ENCODE measurements at regions not wholly inside any gene's neighbourhood (a gene's known extent, or its start where the extent isn't known, plus 50 kb on each side); places are given as distances from the start of the nearest gene placed in this dataset.

GRCh38 chrX:44744799-44745198 lies 99.0 kb upstream of the DUSP21 start:
- no peak for TF ChIP-seq POLR2A (IDR thresholded peaks at IDR 0.05)
- TF ChIP-seq, protein P1, sequence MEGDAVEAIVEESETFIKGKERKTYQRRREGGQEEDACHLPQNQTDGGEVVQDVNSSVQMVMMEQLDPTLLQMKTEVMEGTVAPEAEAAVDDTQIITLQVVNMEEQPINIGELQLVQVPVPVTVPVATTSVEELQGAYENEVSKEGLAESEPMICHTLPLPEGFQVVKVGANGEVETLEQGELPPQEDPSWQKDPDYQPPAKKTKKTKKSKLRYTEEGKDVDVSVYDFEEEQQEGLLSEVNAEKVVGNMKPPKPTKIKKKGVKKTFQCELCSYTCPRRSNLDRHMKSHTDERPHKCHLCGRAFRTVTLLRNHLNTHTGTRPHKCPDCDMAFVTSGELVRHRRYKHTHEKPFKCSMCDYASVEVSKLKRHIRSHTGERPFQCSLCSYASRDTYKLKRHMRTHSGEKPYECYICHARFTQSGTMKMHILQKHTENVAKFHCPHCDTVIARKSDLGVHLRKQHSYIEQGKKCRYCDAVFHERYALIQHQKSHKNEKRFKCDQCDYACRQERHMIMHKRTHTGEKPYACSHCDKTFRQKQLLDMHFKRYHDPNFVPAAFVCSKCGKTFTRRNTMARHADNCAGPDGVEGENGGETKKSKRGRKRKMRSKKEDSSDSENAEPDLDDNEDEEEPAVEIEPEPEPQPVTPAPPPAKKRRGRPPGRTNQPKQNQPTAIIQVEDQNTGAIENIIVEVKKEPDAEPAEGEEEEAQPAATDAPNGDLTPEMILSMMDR (IDR thresholded peaks at IDR 0.05): no peak

All from vagina (tissue), 2 donors.